ENCODE measurements at regions not wholly inside any gene's neighbourhood (a gene's known extent, or its start where the extent isn't known, plus 50 kb on each side); places are given as distances from the start of the nearest gene placed in this dataset.

GRCh38 chr4:92237559-92237958, 66.2 kb upstream of the GRID2 start:
- TF ChIP-seq EZH2 (IDR thresholded peaks at IDR 0.05; ENCODE audit: borderline replicate concordance, low read depth, low read length, severe bottlenecking) (no peak), CTCF (IDR thresholded peaks at IDR 0.05; ENCODE audit: borderline replicate concordance, extremely low read depth, low read length, poor library complexity, severe bottlenecking) (no peak)
